ENCODE measurements at regions not wholly inside any gene's neighbourhood (a gene's known extent, or its start where the extent isn't known, plus 50 kb on each side); places are given as distances from the start of the nearest gene placed in this dataset.

DNA sequence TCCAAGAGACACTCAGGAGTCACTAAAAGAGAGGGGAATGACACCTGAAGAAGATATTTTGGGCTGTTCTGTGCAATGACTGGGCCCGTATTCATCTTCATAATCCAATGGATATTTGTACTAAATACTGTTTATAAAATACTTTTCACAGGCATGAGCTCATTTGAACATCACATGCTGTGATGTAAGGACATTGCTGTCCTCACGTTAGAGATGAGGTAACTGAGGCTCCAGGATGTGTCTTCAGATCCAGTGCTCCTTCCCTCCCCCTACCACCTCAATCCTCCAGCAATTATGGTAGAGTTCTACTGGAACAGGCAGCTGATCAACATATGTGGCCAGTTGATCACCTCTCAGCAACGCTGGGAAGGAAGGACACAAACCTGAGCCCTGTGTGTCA lies 139.4 kb upstream of the OSMR start:
- Histone ChIP-seq H3K9me3 (replicated peaks) (peaks cover 6% of the 10 kb centered on the region), H3K36me3 (no peaks in the 10 kb centered on the region), H3K27ac (replicated peaks) (peak overlapping the region; percentile 44), H3K4me3 (no peak overlapping the region), H3K4me1 (peaks cover 23% of the 10 kb centered on the region), H3K27me3 (ENCODE audit: low read depth) (no peaks in the 10 kb centered on the region)
- no peak for DNase-seq
- TF ChIP-seq, protein P1, sequence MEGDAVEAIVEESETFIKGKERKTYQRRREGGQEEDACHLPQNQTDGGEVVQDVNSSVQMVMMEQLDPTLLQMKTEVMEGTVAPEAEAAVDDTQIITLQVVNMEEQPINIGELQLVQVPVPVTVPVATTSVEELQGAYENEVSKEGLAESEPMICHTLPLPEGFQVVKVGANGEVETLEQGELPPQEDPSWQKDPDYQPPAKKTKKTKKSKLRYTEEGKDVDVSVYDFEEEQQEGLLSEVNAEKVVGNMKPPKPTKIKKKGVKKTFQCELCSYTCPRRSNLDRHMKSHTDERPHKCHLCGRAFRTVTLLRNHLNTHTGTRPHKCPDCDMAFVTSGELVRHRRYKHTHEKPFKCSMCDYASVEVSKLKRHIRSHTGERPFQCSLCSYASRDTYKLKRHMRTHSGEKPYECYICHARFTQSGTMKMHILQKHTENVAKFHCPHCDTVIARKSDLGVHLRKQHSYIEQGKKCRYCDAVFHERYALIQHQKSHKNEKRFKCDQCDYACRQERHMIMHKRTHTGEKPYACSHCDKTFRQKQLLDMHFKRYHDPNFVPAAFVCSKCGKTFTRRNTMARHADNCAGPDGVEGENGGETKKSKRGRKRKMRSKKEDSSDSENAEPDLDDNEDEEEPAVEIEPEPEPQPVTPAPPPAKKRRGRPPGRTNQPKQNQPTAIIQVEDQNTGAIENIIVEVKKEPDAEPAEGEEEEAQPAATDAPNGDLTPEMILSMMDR (IDR thresholded peaks at IDR 0.05; ENCODE audit: borderline replicate concordance), result no peak
- intact Hi-C loops (cut with micrococcal nuclease), result no loop called here

- no peaks in the 10 kb centered on the region for H3K9me3 ChIP-seq (replicated peaks)
- no peak for DNase-seq
- peak overlapping the region; percentile 44 for H3K27ac ChIP-seq (replicated peaks)
- H3K27me3 ChIP-seq (ENCODE audit: low read depth), result no peaks in the 10 kb centered on the region
- TF ChIP-seq, protein P1 (IDR thresholded peaks at IDR 0.05; ENCODE audit: borderline replicate concordance), result no peak
- H3K4me3 ChIP-seq, result no peak overlapping the region
- intact Hi-C loops (cut with micrococcal nuclease), result no loop called here
- H3K4me1 ChIP-seq, result peaks cover 23% of the 10 kb centered on the region
- H3K36me3 ChIP-seq, result no peaks in the 10 kb centered on the region
These were observed 138.2 kb upstream of the OSMR start for GRCh38 chr5:38707352-38708210.

- Histone ChIP-seq H3K27ac (replicated peaks) (peak overlapping the region; percentile 12), H3K36me3 (no peaks in the 10 kb centered on the region), H3K4me1 (peaks cover 23% of the 10 kb centered on the region), H3K9me3 (replicated peaks) (no peaks in the 10 kb centered on the region), H3K4me3 (no peak overlapping the region), H3K27me3 (ENCODE audit: low read depth) (no peaks in the 10 kb centered on the region)
- no peak for DNase-seq
- TF ChIP-seq, protein P1 (IDR thresholded peaks at IDR 0.05; ENCODE audit: borderline replicate concordance), result no peak
- intact Hi-C loops (cut with micrococcal nuclease), result no loop called here
These were observed 136.0 kb upstream of the OSMR start for GRCh38 chr5:38709678-38710306.

GRCh38 chr5:38710627-38711026 lies 135.2 kb upstream of the OSMR start:
- Histone ChIP-seq H3K27me3 (ENCODE audit: low read depth) (no peaks in the 10 kb centered on the region), H3K36me3 (no peaks in the 10 kb centered on the region), H3K4me1 (peaks cover 23% of the 10 kb centered on the region), H3K9me3 (replicated peaks) (no peaks in the 10 kb centered on the region), H3K27ac (replicated peaks) (no peak overlapping the region), H3K4me3 (no peak overlapping the region)
- DNase-seq, result no peak
- intact Hi-C loops (cut with micrococcal nuclease), result no loop called here
- TF ChIP-seq, protein P1 (IDR thresholded peaks at IDR 0.05; ENCODE audit: borderline replicate concordance), result no peak

DNA sequence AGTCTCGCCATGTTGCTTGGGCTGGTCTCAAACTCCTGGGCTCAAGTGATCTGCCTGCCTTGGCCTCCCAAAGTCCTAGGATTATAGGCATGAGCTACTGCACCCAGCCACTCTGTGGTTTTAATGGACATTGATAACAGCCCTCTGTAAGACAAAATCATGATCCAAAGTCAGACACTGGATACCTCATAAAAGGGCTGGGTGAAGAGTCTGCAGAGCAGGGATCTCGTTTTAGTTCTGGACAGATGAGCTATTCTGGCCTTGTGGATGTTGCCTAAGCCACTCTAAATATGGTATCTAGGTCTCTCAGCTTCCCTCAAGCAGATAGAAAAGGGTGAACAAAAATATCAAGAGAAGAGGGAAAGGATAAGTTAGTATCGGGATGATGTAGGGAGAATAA lies 133.4 kb upstream of the OSMR start:
- Histone ChIP-seq H3K9me3 (replicated peaks) (no peaks in the 10 kb centered on the region), H3K27ac (replicated peaks) (no peak overlapping the region)
- intact Hi-C loops (cut with micrococcal nuclease), result no loop called here

More for the DNA sequence above, 133.4 kb upstream of the OSMR start:
- no peaks in the 10 kb centered on the region for H3K27me3 ChIP-seq (ENCODE audit: low read depth)
- no peak overlapping the region for H3K4me3 ChIP-seq
- DNase-seq, result no peak
- H3K36me3 ChIP-seq, result no peaks in the 10 kb centered on the region
- TF ChIP-seq, protein P1 (IDR thresholded peaks at IDR 0.05; ENCODE audit: borderline replicate concordance), result no peak
- peaks cover 12% of the 10 kb centered on the region for H3K4me1 ChIP-seq

All from left ventricle myocardium inferior (tissue), 1 donor.